Panc1 (cell line): ENCODE measurements at regions not wholly inside any gene's neighbourhood (a gene's known extent, or its start where the extent isn't known, plus 50 kb on each side); places are given as distances from the start of the nearest gene placed in this dataset.

Source experiments
- ATAC-seq: fragments of 200-7000 bp; cut with Tn5 transposase; 2 replicates; pipeline ENCODE4 v1.9.1; 2020; ENCODE audit warnings: mild to moderate bottlenecking, moderate library complexity
- BruUV-seq: library from RNA; stranded (reverse); fragments of 400-500 nt; replicated peaks from 2 replicates; lab custom pipeline; 2021; lab: Mats Ljungman, UMichigan
- CTCF ChIA-PET: fragments of 300-600 bp; sonication (Branson Sonifier 250); formaldehyde crosslinking; loops from one replicate; lab custom pipeline; 2022; ENCODE audit warnings: antibody characterized with exemption; lab: Charles Lee
- POLR2A ChIA-PET: fragments of 300-600 bp; sonication (Branson Sonifier 250); formaldehyde crosslinking; loops from one replicate; lab custom pipeline; 2022; ENCODE audit warnings: antibody characterized with exemption; lab: Charles Lee
- DNase-seq: peaks from one replicate; pipeline ENCODE4 v3.0.0-alpha.2; 2010; ENCODE audit warnings: low read depth, low spot score
- H3K27ac ChIP-seq: 2 replicates; pipeline ENCODE4 v1.5.1; 2011; ENCODE audit warnings: mild to moderate bottlenecking, low read length, inconsistent platforms
- H3K27me3 ChIP-seq: fragments of 200-500 bp; sonication (Bioruptor generic); 2 replicates; pipeline ENCODE4 v1.6.0; 2014; ENCODE audit warnings: low read length, inconsistent platforms; ENCODE audit not compliant: control insufficient read depth, insufficient read depth
- H3K36me3 ChIP-seq: fragments of 200-500 bp; sonication (Bioruptor generic); 2 replicates; pipeline ENCODE4 v1.5.1; 2014; ENCODE audit warnings: inconsistent platforms, mild to moderate bottlenecking, low read length, moderate library complexity; ENCODE audit not compliant: control insufficient read depth, insufficient read depth
- H3K4me1 ChIP-seq: 2 replicates; pipeline ENCODE4 v1.5.1; 2011; ENCODE audit warnings: inconsistent platforms, mild to moderate bottlenecking, low read length, moderate library complexity; ENCODE audit not compliant: control insufficient read depth, insufficient read depth
- H3K4me3 ChIP-seq, 2 experiments: 2 replicates each; pipeline ENCODE4 v1.5.1; 2011 to 2012; ENCODE audit warnings: low read depth in 2 of 2, low read length in 2 of 2, mild to moderate bottlenecking in 2 of 2, inconsistent platforms in 1 of 2, moderate library complexity in 1 of 2
- H3K9me3 ChIP-seq: fragments of 200-500 bp; sonication (Bioruptor generic); 2 replicates; pipeline ENCODE4 v1.5.1; 2014; ENCODE audit warnings: low read depth, mild to moderate bottlenecking, inconsistent platforms, low read length, moderate library complexity; ENCODE audit not compliant: control insufficient read depth, insufficient read depth
- CTCF ChIP-seq: fragments of 450-650 bp; IDR thresholded peaks from 2 replicates; pipeline ENCODE4 v1.5.1; 2017; ENCODE audit warnings: mild to moderate bottlenecking
- POLR2AphosphoS5 ChIP-seq: IDR thresholded peaks from 2 replicates; pipeline ENCODE4 v1.6.1; 2012; ENCODE audit warnings: mild to moderate bottlenecking, low read depth, low read length, moderate library complexity
- REST ChIP-seq, 2 experiments: IDR thresholded peaks; 2 replicates each; pipeline ENCODE4 v1.6.1; 2011 to 2012; ENCODE audit warnings: low read depth in 2 of 2, control low read depth in 1 of 2, low read length in 1 of 2, mild to moderate bottlenecking in 1 of 2, moderate library complexity in 1 of 2; ENCODE audit not compliant: insufficient read depth in 1 of 2
- SIN3A ChIP-seq: IDR thresholded peaks from 2 replicates; pipeline ENCODE4 v1.6.1; 2012; ENCODE audit warnings: low read depth, mild to moderate bottlenecking, low read length, moderate library complexity, borderline replicate concordance; ENCODE audit not compliant: insufficient read depth
- TCF7L2 ChIP-seq: IDR thresholded peaks from 2 replicates; pipeline ENCODE4 v1.6.1; 2011; ENCODE audit warnings: mild to moderate bottlenecking, low read depth, low read length, inconsistent platforms
- in situ Hi-C: cut with HindIII; loops from 2 replicates; pipeline ENCODE4 v1.10.0; 2016; ENCODE audit warnings: low sequenced_read_pairs, low pct_unique_long_range_greater_than_20kb
- intact Hi-C: fragments of 100-400 bp; cut with micrococcal nuclease; formaldehyde crosslinking; loops from one replicate; pipeline ENCODE4 v1.10.0; 2022; ENCODE audit not compliant: unreplicated experiment

DNA sequence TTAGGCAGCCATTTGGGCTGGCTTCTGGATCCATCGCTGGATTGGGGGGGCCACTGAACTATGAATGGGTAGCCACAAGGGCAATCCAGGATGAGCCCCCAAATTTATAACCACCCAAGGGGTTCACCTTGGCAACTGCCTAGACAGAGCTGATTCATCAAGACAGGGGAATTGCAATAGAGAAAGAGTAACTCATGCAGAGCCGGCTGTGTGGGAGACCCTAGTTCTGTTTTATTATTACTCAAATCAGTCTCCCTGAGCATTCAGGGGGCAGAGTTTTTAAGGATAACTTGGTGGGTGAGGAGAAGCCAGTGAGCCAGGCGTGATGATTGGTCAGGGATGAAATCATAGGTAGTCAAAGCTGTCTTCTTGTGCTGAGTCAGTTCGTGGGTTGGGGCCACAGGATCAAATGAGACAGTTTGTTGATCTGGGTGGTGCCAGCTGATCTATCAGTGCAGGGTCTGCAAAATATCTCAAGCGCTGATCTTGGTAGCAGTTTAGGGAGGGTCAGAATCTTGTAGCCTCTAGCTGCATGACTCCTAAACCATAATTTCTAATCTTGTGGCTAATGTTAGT is 57.9 kb downstream of the DNAJB9 start:
- ATAC-seq = no peak
- CTCF ChIA-PET = no interaction called here
- TF ChIP-seq REST (IDR thresholded peaks at IDR 0.05; ENCODE audit: insufficient read depth in 1 of 2, low read depth in 2 of 2, low read length in 1 of 2) (no peak), POLR2AphosphoS5 (no peak), SIN3A (no peak), TCF7L2 (no peak), CTCF (no peak)
- H3K27me3 ChIP-seq = no peaks in the 10 kb centered on the region
- H3K4me1 ChIP-seq = no peaks in the 10 kb centered on the region
- intact Hi-C loops = no loop called here
- POLR2A ChIA-PET = no interaction called here
- no peaks in the 10 kb centered on the region; the same call in 1 of the 2 replicates for H3K36me3 ChIP-seq
- in situ Hi-C loops = no loop called here
- no peak for DNase-seq
- no peak overlapping the region for H3K4me3 ChIP-seq
- no peaks in the 10 kb centered on the region for H3K9me3 ChIP-seq
- no TSS peak for BruUV-seq
- H3K27ac ChIP-seq = no peak overlapping the region

GRCh38 chr7:108628678-108629077 is 59.0 kb downstream of the DNAJB9 start:
- TF ChIP-seq SIN3A (no peak), TCF7L2 (no peak), POLR2AphosphoS5 (no peak), REST (IDR thresholded peaks at IDR 0.05; ENCODE audit: insufficient read depth in 1 of 2, low read depth in 2 of 2, low read length in 1 of 2) (no peak), CTCF (no peak)
- intact Hi-C loops (no loop called here), in situ Hi-C loops (no loop called here)
- Histone ChIP-seq H3K27ac (no peak overlapping the region), H3K27me3 (no peaks in the 10 kb centered on the region), H3K36me3 (no peaks in the 10 kb centered on the region; the same call in 1 of the 2 replicates), H3K4me1 (no peaks in the 10 kb centered on the region), H3K9me3 (no peaks in the 10 kb centered on the region), H3K4me3 (no peak overlapping the region)
- no peak for ATAC-seq
- no TSS peak for BruUV-seq
- no peak for DNase-seq
- ChIA-PET POLR2A (no interaction called here), CTCF (no interaction called here)
